Motor neuron (in vitro differentiated cells): ENCODE measurements at regions not wholly inside any gene's neighbourhood (a gene's known extent, or its start where the extent isn't known, plus 50 kb on each side); places are given as distances from the start of the nearest gene placed in this dataset.
A peak's percentile ranks its signal among the peaks of the same experiment; 100 is the strongest.

ENCODE experiments used
- ATAC-seq, 8 experiments: fragments of 200-7000 bp; cut with Tn5 transposase; replicated peaks in 6 of 8; 2 replicates each; pipeline ENCODE4 v1.8.0; 2021; ENCODE audit warnings: mild to moderate bottlenecking in 8 of 8, moderate library complexity in 8 of 8
- H3K27ac ChIP-seq, 2 donors: fragments of 250-450 bp; sonication (Bioruptor Pico); 2 replicates each; pipeline ENCODE4 v1.9.0; 2021; ENCODE audit warnings: antibody characterized with exemption in 2 of 2, mild to moderate bottlenecking in 2 of 2, moderate library complexity in 1 of 2
- H3K4me1 ChIP-seq, 2 donors: fragments of 250-450 bp; sonication (Bioruptor Pico); replicated peaks in 1 of 2; 2 replicates each; pipeline ENCODE4 v1.6.1; 2021; ENCODE audit warnings: antibody characterized with exemption in 2 of 2, mild to moderate bottlenecking in 2 of 2, moderate library complexity in 1 of 2
- H3K4me3 ChIP-seq, 5 donors: fragments of 250-450 bp; sonication (Bioruptor Pico); 2 replicates each; pipeline ENCODE4 v1.9.0; 2021; ENCODE audit warnings: antibody characterized with exemption in 5 of 5, mild to moderate bottlenecking in 5 of 5, moderate library complexity in 4 of 5
- WGBS, 10 experiments: fragments of 450-650 bp; shearing (Covaris generic); methylation state at CpG; one replicate each; pipeline ENCODE4 v1.0.0; 2022; 5-methylcytosine and 5-hydroxymethylcytosine counted together
- in situ Hi-C, 9 experiments: fragments of 400-800 bp; cut with MboI; loops; one replicate each; pipeline ENCODE4 v1.15.0; 2021; ENCODE audit warnings: low sequenced_read_pairs in 9 of 9, low pct_unique_long_range_greater_than_20kb in 2 of 9; ENCODE audit not compliant: unreplicated experiment in 9 of 9

DNA sequence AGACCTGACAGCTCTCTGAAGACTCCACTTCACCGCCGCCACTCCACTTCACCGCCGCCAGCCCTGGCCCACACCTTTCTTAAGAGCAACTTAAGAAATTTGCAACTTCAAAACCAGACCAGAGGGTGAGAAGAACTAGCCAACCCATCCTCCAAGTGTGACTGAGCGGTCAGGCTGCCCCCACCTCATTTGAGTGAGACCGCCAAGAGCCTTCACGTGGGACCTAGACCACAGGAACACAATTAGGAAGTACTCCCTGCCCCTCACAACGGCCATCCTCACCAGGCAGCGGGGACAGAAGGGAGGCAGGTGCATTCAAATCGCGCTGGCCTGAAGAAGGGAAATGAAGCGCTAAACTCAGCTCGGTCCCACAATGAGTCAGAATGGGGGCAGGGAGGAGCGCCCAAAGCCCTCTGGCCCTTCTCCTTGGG lies 156.8 kb upstream of the BCL6 start:
- ATAC-seq: no peak
- Histone ChIP-seq H3K27ac (no peak overlapping the region), H3K4me1 (no peaks in the 10 kb centered on the region), H3K4me3 (no peak overlapping the region)
- in situ Hi-C loops: no loop called here
- 63 to 88% (median 83%) methylated on average over 2 to 7 of the region's 14 CpGs; no CpG with 5 or more reads in 5 of the 10 experiments for WGBS, 10 experiments

GRCh38 chr3:187902936-187903335 lies 157.7 kb upstream of the BCL6 start:
- H3K4me1 ChIP-seq: no peaks in the 10 kb centered on the region
- no peak for ATAC-seq
- H3K27ac ChIP-seq: no peak overlapping the region
- in situ Hi-C loops: no loop called here
- H3K4me3 ChIP-seq: no peak overlapping the region
- WGBS, 10 experiments: 73 to 100% (median 94%) methylated on average over 1 of the region's 1 CpG; no CpG with 5 or more reads in 2 of the 10 experiments

DNA sequence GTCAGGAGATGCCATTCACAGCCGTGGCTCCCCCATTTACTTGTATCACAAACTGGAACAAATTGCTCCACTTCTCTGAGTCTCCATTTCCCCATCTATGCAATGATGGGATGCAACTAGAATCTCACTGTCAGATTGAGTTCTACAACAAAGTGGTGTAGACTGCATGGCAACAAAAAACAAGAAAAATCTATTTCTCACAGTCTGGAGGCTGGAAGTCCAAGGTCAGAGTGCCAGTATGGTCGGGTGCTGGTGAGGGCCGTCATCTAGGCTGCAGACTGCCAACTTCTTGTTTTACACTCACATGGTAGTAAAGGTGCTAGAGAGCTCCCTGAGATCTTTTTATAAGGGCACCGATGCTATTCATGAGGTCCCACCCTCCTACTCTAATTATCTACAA lies 158.4 kb upstream of the BCL6 start:
- Histone ChIP-seq H3K27ac (no peak overlapping the region), H3K4me3 (no peak overlapping the region), H3K4me1 (no peaks in the 10 kb centered on the region)
- 33 to 97% (median 82%) methylated on average over 1 to 3 of the region's 4 CpGs; no CpG with 5 or more reads in 3 of the 10 experiments for WGBS, 10 experiments
- in situ Hi-C loops: no loop called here
- no peak for ATAC-seq

DNA sequence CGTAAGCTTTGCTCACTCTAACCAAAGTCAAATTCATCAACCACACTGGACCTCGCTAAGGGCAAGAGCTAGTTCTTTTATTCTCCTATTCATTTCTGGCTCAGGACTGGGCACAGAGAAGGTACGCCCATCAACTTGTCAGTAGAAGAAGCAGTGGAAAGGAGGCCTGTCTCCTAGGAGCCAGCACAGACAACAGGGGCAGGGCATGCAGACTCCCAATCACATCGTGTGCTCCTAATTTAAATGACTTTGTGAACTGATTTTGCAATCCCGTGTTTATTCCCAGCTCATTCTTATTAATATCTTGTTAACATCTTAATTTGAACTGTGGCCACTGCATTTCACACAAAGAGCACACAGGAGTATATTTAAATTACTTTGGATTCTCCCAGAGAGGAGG lies 161.1 kb upstream of the BCL6 start:
- 10 to 78% (median 34%) methylated on average over 2 to 5 of the region's 5 CpGs; no CpG with 5 or more reads in 1 of the 10 experiments for WGBS, 10 experiments
- in situ Hi-C loops: no loop called here
- Histone ChIP-seq H3K4me3 (no peak overlapping the region), H3K4me1 (no peaks in the 10 kb centered on the region), H3K27ac (no peak overlapping the region)
- ATAC-seq: peak in 2 of 8 experiments; percentile 96

DNA sequence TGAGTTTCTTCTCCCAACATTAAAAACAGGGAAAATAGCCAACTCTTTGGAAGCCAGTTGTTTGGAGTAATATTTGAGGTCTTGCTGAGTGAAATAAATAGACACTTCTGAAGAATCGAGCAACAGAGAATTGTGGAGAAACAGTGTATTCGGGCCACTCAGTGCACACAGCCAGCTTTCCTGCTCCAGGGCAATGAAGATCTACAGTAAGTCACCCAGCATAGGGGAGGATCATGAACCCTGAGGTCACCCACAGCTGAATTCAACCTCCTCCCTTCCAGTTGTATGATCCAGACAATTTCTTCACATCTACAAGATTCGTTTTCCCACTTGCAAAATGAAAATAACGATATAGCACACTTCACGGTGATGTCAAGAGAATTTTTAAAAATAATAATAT lies 161.7 kb upstream of the BCL6 start:
- WGBS, 10 experiments: 29 to 94% (median 79%) methylated on average over 2 to 5 of the region's 5 CpGs
- Histone ChIP-seq H3K27ac (no peak overlapping the region), H3K4me3 (no peak overlapping the region), H3K4me1 (no peaks in the 10 kb centered on the region)
- ATAC-seq: peak in 2 of 8 experiments; percentile 34 to 54
- in situ Hi-C loops: no loop called here

- ATAC-seq: no peak
- in situ Hi-C loops: no loop called here
- no peak overlapping the region for H3K4me3 ChIP-seq
These were observed 164.6 kb upstream of the BCL6 start for GRCh38 chr3:187909866-187910265.

DNA sequence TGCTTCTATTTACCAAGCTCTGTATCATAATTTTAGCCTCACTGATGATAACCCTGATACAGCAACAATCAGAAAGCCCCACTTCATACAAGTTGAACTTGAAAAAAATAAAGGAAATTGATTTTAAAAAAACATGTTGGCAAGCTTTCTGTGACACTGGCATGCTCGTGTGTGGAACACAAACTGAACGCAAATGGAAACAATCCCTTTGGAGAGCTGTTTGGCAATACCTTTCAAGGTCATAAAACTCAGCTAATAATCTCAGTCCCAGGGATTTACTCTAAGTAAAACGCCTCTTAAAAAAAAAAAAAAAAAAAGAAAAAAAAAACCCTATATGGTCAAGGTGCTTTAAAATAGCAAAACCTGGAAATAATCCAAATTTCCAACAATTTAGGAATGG lies 166.7 kb upstream of the BCL6 start:
- Histone ChIP-seq H3K27ac (no peak overlapping the region), H3K4me3 (no peak overlapping the region), H3K4me1 (peaks cover under 1 to 3% of the 10 kb centered on the region in 2 donors)
- ATAC-seq: no peak
- 10 to 100% (median 90%) methylated on average over 1 to 3 of the region's 3 CpGs; no CpG with 5 or more reads in 2 of the 10 experiments for WGBS, 10 experiments
- in situ Hi-C loops: no loop called here

More at GRCh38 chr3:187909866-187910265, 164.6 kb upstream of the BCL6 start:
- H3K4me1 ChIP-seq: no peaks in the 10 kb centered on the region
- no peak overlapping the region for H3K27ac ChIP-seq

DNA sequence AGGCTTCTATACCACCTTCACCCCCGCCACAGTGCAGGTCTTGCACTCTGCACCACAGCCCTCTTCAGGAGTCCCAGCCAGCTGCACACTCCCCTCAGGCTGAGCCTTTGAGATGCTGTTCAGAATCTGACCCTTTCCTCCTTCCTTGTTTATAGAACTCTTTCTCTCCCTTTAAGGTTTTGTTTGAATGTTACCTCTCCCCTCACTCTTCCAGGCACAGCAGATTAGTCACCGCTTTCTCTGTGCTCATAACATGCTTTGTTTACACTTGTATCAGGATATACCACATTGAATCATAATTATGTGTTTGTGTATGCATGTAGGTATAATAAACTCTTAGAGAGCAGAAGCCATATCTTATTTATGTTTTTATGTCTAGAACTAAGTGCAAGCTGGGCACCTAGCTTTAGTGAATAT lies 168.4 kb upstream of the BCL6 start:
- no peak overlapping the region for H3K27ac ChIP-seq
- in situ Hi-C loops: no loop called here
- H3K4me3 ChIP-seq: no peak overlapping the region
- peak in 3 of 8 experiments; percentile 14 to 45 (median 29) for ATAC-seq
- WGBS, 10 experiments: 60 to 100% (median 80%) methylated on average over 1 to 2 of the region's 2 CpGs; no CpG with 5 or more reads in 4 of the 10 experiments
- H3K4me1 ChIP-seq: peaks cover 3 to 8% of the 10 kb centered on the region in 2 donors

- ATAC-seq: no peak
- peaks cover 3 to 8% of the 10 kb centered on the region in 2 donors for H3K4me1 ChIP-seq
- 36 to 100% (median 80%) methylated on average over 2 to 7 of the region's 7 CpGs; no CpG with 5 or more reads in 1 of the 10 experiments for WGBS, 10 experiments
- no peak overlapping the region for H3K4me3 ChIP-seq
- no peak overlapping the region for H3K27ac ChIP-seq
- in situ Hi-C loops: no loop called here
These were observed 169.0 kb upstream of the BCL6 start for GRCh38 chr3:187914231-187914630.

DNA sequence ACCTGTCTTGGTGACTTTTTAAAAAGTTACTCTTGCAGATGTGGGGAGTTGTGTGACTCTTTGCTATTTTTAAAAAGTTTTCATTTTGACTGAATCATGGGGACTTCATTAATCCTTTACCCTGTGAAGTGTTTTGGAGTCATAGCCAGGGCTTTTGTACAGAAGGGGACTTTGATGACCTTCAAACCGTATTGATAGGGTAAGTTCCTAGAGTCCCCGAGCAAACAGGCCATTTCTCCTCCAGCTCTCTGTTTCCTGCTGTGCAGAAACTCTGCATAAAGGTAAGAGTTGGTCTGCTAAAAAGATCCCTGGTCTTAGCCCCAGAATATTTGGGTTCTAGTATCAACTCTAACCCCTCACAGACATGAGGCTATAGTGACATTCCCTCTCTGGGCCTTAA lies 170.8 kb upstream of the BCL6 start:
- 6 to 76% (median 48%) methylated on average over 1 to 2 of the region's 2 CpGs; no CpG with 5 or more reads in 4 of the 10 experiments for WGBS, 10 experiments
- H3K4me1 ChIP-seq: peaks cover 3 to 8% of the 10 kb centered on the region in 2 donors
- ATAC-seq: no peak

DNA sequence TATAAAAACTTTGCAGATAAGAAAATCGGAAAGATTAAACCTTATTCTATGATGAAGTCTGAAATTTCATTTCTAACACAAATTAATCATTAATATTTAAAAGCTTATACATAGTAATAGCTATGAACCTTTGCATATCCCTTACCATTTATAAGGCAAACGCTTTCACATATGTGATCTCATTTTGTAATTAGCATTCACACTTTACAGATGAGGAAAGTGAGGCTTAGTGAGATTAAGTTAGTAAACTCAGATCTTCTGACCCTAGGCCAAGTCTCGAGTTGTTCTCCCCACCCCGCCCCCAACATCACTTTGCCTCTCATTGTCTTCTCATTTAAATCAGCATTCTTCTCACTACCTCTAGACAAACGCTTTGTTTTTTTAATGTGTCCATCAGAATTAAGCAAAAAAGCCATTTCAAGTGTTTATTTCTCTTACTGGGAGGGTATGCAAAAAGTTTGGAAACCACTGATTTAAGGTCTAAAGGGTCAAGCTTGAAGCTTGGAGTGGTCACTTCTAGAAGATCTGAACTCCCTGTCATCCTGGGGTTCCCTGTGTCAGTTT lies 172.9 kb upstream of the BCL6 start:
- 28 to 82% (median 59%) methylated on average over 2 to 5 of the region's 5 CpGs for WGBS, 10 experiments
- Histone ChIP-seq H3K4me3 (no peak overlapping the region), H3K27ac (no peak overlapping the region), H3K4me1 (peaks cover 3 to 8% of the 10 kb centered on the region in 2 donors)
- ATAC-seq: no peak
- in situ Hi-C loops: no loop called here

More for the DNA sequence above, 170.8 kb upstream of the BCL6 start:
- Histone ChIP-seq H3K27ac (no peak overlapping the region), H3K4me3 (no peak overlapping the region)
- in situ Hi-C loops: no loop called here

- in situ Hi-C loops: no loop called here
- peaks cover 3 to 8% of the 10 kb centered on the region in 2 donors for H3K4me1 ChIP-seq
- no peak for ATAC-seq
- 37 to 100% (median 61%) methylated on average over 1 to 5 of the region's 6 CpGs; no CpG with 5 or more reads in 1 of the 10 experiments for WGBS, 10 experiments
- H3K4me3 ChIP-seq: no peak overlapping the region
- no peak overlapping the region for H3K27ac ChIP-seq
These were observed 173.8 kb upstream of the BCL6 start for GRCh38 chr3:187919048-187919447.

DNA sequence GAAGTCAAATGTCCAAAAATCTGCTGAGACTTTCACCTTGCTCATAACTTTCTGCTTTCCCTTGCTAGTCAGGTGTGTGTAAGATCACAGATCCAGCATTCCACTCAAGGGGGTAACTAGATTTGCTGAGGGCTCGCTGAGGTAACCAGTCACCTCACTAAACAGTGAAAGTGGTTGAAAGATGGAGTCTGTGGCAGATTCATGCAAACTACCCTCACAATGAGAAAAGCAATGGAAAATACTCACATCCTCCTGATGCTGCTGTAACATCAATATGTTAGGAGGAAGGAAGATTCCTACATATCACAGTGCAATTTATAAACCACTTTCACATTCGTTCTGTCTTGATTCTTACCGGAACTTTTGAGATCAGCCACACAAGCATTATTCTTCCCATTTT lies 174.3 kb upstream of the BCL6 start:
- WGBS, 10 experiments: 80 to 100% (median 96%) methylated on average over 1 to 3 of the region's 3 CpGs; no CpG with 5 or more reads in 2 of the 10 experiments
- Histone ChIP-seq H3K4me1 (peaks cover 3 to 8% of the 10 kb centered on the region in 2 donors), H3K27ac (no peak overlapping the region), H3K4me3 (no peak overlapping the region)
- ATAC-seq: no peak
- in situ Hi-C loops: no loop called here

- ATAC-seq: peak in 1 of 8 experiments; percentile 24
- H3K4me3 ChIP-seq: no peak overlapping the region
- WGBS, 10 experiments: 10 to 100% (median 70%) methylated on average over 1 of the region's 1 CpG; no CpG with 5 or more reads in 4 of the 10 experiments
- no peak overlapping the region for H3K27ac ChIP-seq
- in situ Hi-C loops: no loop called here
- peaks cover 3 to 8% of the 10 kb centered on the region in 2 donors for H3K4me1 ChIP-seq
These were observed 174.8 kb upstream of the BCL6 start for GRCh38 chr3:187920030-187920429.
